ENCODE measurements at regions not wholly inside any gene's neighbourhood (a gene's known extent, or its start where the extent isn't known, plus 50 kb on each side); places are given as distances from the start of the nearest gene placed in this dataset.

- TF ChIP-seq CTCF (IDR thresholded peaks at IDR 0.05; ENCODE audit: low read depth, low read length), result no peak
- H3K4me3 ChIP-seq (replicated peaks in 1 of 2; ENCODE audit: low read depth in 2 of 2, low read length in 2 of 2), result no peak overlapping the region
- peak in 1 of 2 donors; percentile 79 for DNase-seq (ENCODE audit: low read depth in 2 of 2)
These were observed 124.5 kb downstream of the SLC16A9 start for GRCh38 chr10:59585046-59585700.

GRCh38 chr10:59582780-59583179, 126.9 kb downstream of the SLC16A9 start:
- H3K4me3 ChIP-seq (replicated peaks in 1 of 2; ENCODE audit: low read depth in 2 of 2, low read length in 2 of 2), result no peak overlapping the region
- no peak for TF ChIP-seq CTCF (IDR thresholded peaks at IDR 0.05; ENCODE audit: low read depth, low read length)
- DNase-seq (ENCODE audit: low read depth in 2 of 2), result no peak

- no peak for TF ChIP-seq CTCF (IDR thresholded peaks at IDR 0.05; ENCODE audit: low read depth, low read length)
- no peak for DNase-seq (ENCODE audit: low read depth in 2 of 2)
- H3K4me3 ChIP-seq (replicated peaks in 1 of 2; ENCODE audit: low read depth in 2 of 2, low read length in 2 of 2), result no peak overlapping the region
These were observed 127.6 kb downstream of the SLC16A9 start for GRCh38 chr10:59582058-59582457.

GRCh38 chr10:59580026-59580863, 129.4 kb downstream of the SLC16A9 start:
- H3K4me3 ChIP-seq (replicated peaks in 1 of 2; ENCODE audit: low read depth in 2 of 2, low read length in 2 of 2), result no peak overlapping the region
- peak; percentile 49 for TF ChIP-seq CTCF (IDR thresholded peaks at IDR 0.05; ENCODE audit: low read depth, low read length)
- peak; percentile 76 to 79 for DNase-seq (ENCODE audit: low read depth in 2 of 2)

GRCh38 chr10:59578741-59579140, 130.9 kb downstream of the SLC16A9 start:
- TF ChIP-seq CTCF (IDR thresholded peaks at IDR 0.05; ENCODE audit: low read depth, low read length), result no peak
- no peak overlapping the region for H3K4me3 ChIP-seq (replicated peaks in 1 of 2; ENCODE audit: low read depth in 2 of 2, low read length in 2 of 2)
- no peak for DNase-seq (ENCODE audit: low read depth in 2 of 2)

GRCh38 chr10:59577984-59578383, 131.7 kb downstream of the SLC16A9 start:
- DNase-seq (ENCODE audit: low read depth in 2 of 2), result no peak
- no peak for TF ChIP-seq CTCF (IDR thresholded peaks at IDR 0.05; ENCODE audit: low read depth, low read length)
- H3K4me3 ChIP-seq (replicated peaks in 1 of 2; ENCODE audit: low read depth in 2 of 2, low read length in 2 of 2), result no peak overlapping the region
